Cardiac fibroblast (primary cell): ENCODE measurements at regions not wholly inside any gene's neighbourhood (a gene's known extent, or its start where the extent isn't known, plus 50 kb on each side); places are given as distances from the start of the nearest gene placed in this dataset.
"Not testable (repeated sequence)": the region's sequence is repeated elsewhere in the genome, so short reads cannot be mapped to it uniquely, and the experiment has no call there.

ENCODE experiments used
- DNase-seq, 2 donors: peaks; one replicate each; pipeline versions ENCODE4 v3.0.0 to v3.0.0-alpha.2; 2010; ENCODE audit warnings: low read depth in 2 of 2
- H3K4me3 ChIP-seq, 2 donors: replicated peaks in 1 of 2; 1 replicate in 1 of 2; 2 replicates in 1 of 2; pipeline ENCODE4 v1.5.1; 2011; ENCODE audit warnings: low read depth in 2 of 2, low read length in 2 of 2, mild to moderate bottlenecking in 2 of 2, moderate library complexity in 1 of 2
- CTCF ChIP-seq: IDR thresholded peaks from one replicate; pipeline ENCODE4 v1.5.1; 2011; ENCODE audit warnings: low read depth, mild to moderate bottlenecking, low read length, inconsistent platforms

- no peak overlapping the region for H3K4me3 ChIP-seq
- DNase-seq = no peak
- TF ChIP-seq CTCF = no peak
Observed at GRCh38 chr6:47416396-47417345, 60.9 kb upstream of the CD2AP start.

- DNase-seq = no peak
- H3K4me3 ChIP-seq = no peak overlapping the region
- no peak for TF ChIP-seq CTCF
Observed at GRCh38 chr6:47419621-47420020, 58.0 kb upstream of the CD2AP start.

- DNase-seq = peak; percentile 17 to 53
- no peak for TF ChIP-seq CTCF
- no peak overlapping the region for H3K4me3 ChIP-seq
Observed at GRCh38 chr6:47420394-47421371, 56.9 kb upstream of the CD2AP start.

GRCh38 chr6:47423079-47423478, 54.5 kb upstream of the CD2AP start:
- H3K4me3 ChIP-seq = no peak overlapping the region
- DNase-seq = no peak
- no peak for TF ChIP-seq CTCF

- no peak for TF ChIP-seq CTCF
- peak in 1 of 2 donors; percentile 57 for DNase-seq
- no peak overlapping the region for H3K4me3 ChIP-seq
Observed at GRCh38 chr6:47424436-47424836, 53.2 kb upstream of the CD2AP start.

- H3K4me3 ChIP-seq, DNase-seq: not testable (repeated sequence)
Observed at GRCh38 chr6:47425724-47426123, 51.9 kb upstream of the CD2AP start.
